ENCODE measurements at regions not wholly inside any gene's neighbourhood (a gene's known extent, or its start where the extent isn't known, plus 50 kb on each side); places are given as distances from the start of the nearest gene placed in this dataset.

DNA sequence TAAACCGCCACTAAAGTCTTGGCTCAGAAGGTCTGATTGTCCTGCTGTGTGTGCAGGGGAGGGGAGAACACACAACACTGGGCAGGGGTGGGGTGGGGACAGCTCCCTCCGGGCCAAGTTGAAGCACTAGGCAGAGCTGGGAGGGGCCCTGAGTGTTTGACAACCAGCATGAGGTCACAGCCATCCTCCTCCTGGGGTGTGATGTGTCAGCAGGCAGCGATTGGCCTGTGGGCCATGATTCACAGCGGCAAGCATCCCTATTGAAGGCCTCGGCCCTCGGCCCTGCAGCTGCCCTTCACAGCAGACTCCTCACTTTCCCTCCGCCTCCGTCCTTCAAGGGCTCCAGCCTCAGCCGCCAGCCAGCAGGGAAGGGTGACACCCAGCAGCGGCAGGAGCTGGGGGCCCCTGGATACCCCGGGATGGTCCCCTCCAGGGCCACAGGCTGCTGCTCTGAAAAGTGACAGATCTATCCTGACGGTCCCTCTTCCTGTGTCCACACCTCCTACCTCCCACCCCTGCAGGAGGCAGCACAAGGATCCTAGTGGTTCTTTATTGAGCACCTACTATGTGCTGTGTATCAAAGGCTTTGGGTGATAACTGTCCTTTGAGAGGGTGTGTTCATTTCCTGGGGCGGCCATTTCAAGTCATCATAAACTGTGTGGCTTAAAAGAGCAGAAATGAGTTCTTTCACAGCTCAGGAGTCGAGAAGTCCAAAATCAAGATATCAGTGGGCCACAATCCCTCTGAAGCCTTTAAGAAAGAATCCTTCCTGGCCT lies 66.0 kb upstream of the SLC25A33 start:
- TF ChIP-seq, protein P1, sequence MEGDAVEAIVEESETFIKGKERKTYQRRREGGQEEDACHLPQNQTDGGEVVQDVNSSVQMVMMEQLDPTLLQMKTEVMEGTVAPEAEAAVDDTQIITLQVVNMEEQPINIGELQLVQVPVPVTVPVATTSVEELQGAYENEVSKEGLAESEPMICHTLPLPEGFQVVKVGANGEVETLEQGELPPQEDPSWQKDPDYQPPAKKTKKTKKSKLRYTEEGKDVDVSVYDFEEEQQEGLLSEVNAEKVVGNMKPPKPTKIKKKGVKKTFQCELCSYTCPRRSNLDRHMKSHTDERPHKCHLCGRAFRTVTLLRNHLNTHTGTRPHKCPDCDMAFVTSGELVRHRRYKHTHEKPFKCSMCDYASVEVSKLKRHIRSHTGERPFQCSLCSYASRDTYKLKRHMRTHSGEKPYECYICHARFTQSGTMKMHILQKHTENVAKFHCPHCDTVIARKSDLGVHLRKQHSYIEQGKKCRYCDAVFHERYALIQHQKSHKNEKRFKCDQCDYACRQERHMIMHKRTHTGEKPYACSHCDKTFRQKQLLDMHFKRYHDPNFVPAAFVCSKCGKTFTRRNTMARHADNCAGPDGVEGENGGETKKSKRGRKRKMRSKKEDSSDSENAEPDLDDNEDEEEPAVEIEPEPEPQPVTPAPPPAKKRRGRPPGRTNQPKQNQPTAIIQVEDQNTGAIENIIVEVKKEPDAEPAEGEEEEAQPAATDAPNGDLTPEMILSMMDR (IDR thresholded peaks at IDR 0.05) = no peak
- TF ChIP-seq POLR2A (IDR thresholded peaks at IDR 0.05) = no peak

All from body of pancreas (tissue), 4 donors.